ENCODE measurements at regions not wholly inside any gene's neighbourhood (a gene's known extent, or its start where the extent isn't known, plus 50 kb on each side); places are given as distances from the start of the nearest gene placed in this dataset.
"Not testable (repeated sequence)": the region's sequence is repeated elsewhere in the genome, so short reads cannot be mapped to it uniquely, and the experiment has no call there.

DNA sequence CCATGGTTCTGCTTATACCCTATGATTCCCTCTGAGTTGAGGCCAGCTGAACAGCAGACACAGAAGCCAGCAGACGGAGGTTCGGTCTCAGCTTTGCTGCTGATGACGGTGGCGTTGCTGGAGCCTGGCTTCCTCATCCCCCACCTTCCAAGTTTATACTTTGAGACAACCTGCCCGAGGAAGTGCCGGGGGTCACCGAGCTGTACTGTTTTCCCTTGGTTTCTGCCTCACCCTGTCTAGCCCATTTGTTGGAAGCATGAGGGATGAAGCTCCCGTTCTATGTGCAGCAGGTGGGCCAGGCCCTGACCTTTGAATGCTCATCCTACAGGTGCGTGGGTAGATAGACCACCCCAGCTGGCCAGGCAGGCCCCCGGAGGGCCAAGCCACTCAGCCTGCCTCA, 117.3 kb downstream of the MYCN start:
- no peak for DNase-seq
- WGBS, 2 donors: 89 to 97% methylated on average over 6 of the region's 10 CpGs
- H3K36me3 ChIP-seq: no peaks in the 10 kb centered on the region
- TF ChIP-seq, protein P1, sequence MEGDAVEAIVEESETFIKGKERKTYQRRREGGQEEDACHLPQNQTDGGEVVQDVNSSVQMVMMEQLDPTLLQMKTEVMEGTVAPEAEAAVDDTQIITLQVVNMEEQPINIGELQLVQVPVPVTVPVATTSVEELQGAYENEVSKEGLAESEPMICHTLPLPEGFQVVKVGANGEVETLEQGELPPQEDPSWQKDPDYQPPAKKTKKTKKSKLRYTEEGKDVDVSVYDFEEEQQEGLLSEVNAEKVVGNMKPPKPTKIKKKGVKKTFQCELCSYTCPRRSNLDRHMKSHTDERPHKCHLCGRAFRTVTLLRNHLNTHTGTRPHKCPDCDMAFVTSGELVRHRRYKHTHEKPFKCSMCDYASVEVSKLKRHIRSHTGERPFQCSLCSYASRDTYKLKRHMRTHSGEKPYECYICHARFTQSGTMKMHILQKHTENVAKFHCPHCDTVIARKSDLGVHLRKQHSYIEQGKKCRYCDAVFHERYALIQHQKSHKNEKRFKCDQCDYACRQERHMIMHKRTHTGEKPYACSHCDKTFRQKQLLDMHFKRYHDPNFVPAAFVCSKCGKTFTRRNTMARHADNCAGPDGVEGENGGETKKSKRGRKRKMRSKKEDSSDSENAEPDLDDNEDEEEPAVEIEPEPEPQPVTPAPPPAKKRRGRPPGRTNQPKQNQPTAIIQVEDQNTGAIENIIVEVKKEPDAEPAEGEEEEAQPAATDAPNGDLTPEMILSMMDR (IDR thresholded peaks at IDR 0.05): no peak
- TF ChIP-seq POLR2A (IDR thresholded peaks at IDR 0.05): no peak
- H3K4me3 ChIP-seq: no peak overlapping the region
- H3K27ac ChIP-seq: no peak overlapping the region
- no peaks in the 10 kb centered on the region for H3K4me1 ChIP-seq
- no peaks in the 10 kb centered on the region for H3K27me3 ChIP-seq
- intact Hi-C loops (cut with DNase I): no loop called here
- H3K9me3 ChIP-seq: no peaks in the 10 kb centered on the region

DNA sequence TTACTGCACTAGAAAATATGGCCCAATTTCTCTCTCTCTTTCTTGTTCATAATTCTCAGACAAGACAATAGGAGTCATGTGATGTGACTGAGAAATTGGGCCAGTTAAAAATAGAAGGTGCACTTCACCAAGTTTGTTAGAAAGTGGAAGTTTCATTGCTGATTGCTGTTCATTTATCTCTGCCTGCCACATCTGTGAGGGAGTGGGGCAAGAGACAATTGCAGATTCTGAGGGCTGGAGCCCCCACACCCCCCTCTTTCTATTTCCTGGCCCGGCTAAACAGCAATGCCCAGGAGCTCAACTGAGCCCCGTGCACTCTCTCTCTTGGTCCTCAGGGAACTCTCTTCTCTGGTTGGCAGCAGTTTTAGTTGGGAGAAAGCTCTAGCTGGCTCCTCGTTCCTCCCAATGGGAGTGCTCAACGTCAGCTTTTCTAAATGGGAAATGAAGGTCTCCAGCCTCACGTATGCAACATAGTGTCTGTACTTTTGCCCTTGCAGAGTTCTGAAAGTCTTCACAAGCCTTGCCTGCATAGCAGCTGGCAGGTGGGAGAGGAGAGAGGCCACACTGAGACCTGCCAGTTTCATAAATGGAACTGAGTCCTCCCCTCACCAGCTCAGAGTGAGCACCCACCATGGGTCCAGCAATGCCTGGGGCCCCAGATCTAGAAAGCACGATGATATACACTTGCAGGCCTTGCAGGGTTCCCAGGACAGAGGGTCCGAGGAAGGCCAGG, 115.7 kb downstream of the MYCN start:
- Histone ChIP-seq H3K4me3 (no peak overlapping the region), H3K4me1 (no peaks in the 10 kb centered on the region), H3K27me3 (no peaks in the 10 kb centered on the region), H3K27ac (no peak overlapping the region), H3K36me3 (no peaks in the 10 kb centered on the region), H3K9me3 (no peaks in the 10 kb centered on the region)
- intact Hi-C loops (cut with DNase I): no loop called here
- no peak for DNase-seq
- WGBS, 2 donors: 31 to 40% methylated on average over 7 of the region's 7 CpGs
- no peak for TF ChIP-seq POLR2A (IDR thresholded peaks at IDR 0.05)
- TF ChIP-seq, protein P1 (IDR thresholded peaks at IDR 0.05): no peak

DNA sequence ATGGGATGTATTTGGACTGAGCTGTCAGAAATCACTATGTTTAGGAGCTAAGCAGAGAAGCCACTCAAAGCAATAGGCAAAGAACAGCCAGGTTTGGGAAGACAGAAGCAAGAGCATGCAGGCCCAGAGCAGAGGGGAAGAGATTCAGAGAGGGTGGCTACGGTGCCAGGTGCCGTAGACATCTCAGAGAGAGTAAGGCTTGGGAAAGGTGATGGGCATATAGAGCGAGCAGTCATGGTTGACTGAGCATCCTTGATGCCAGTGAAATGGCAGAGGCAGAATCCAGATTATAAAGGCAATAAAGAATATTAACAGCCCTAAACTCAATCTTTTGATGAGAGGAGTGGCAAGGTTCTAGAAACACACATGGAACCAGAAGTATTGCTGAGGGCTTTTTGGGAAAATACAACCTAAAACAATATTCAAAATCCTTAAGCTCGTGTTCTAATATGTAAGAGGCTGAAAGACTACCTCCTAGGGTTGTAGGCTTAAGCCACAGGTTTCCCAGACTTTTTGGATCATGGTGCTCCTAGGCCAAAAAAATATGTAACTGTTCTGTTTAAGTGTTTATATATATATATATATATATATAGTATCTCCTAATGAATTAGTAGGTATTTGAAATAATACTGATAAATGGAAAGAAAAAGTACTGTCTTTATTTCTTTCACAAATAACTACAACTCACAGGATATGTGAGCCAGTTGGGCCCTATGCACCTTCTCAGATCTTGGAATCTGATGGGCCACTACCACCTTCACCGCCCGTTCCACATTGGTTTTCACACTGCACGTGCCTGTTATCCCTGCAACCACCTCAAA, 113.3 kb downstream of the MYCN start:
- DNase-seq: no peak
- H3K36me3 ChIP-seq: no peaks in the 10 kb centered on the region
- no peak overlapping the region for H3K27ac ChIP-seq
- intact Hi-C loops (cut with DNase I): no loop called here
- TF ChIP-seq POLR2A (IDR thresholded peaks at IDR 0.05): no peak
- TF ChIP-seq, protein P1 (IDR thresholded peaks at IDR 0.05): no peak
- no peaks in the 10 kb centered on the region for H3K9me3 ChIP-seq
- no peaks in the 10 kb centered on the region for H3K4me1 ChIP-seq
- WGBS, 2 donors: 68 to 82% methylated on average over 7 of the region's 7 CpGs
- H3K4me3 ChIP-seq: no peak overlapping the region
- H3K27me3 ChIP-seq: peaks cover 0 to 3% (median 0%) of the 10 kb centered on the region in 4 donors

DNA sequence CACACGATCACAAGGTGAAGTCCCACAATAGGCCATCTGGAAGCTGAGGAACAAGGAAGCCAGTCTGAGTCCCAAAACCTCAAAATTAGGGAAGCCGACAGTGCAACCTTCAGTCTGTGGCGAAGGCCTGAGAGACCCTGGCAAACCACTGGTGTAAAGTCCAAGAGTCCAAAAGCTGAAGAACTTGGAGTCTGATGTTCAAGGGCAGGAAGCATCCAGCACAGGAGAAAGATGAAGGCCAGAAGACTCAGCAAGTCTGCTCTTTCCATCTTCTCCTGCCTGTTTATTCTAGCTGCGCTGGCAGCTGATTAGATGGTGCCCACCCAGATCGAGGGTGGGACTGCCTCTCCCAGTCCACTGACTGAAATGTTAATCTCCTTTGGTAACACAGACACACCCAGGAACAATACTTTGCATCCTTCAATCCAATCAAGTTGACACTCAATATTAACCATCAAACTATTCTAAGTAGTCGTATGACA, 112.3 kb downstream of the MYCN start:
- DNase-seq; H3K36me3 ChIP-seq; H3K27me3 ChIP-seq; H3K4me1 ChIP-seq; H3K9me3 ChIP-seq; H3K27ac ChIP-seq; intact Hi-C loops (cut with DNase I); H3K4me3 ChIP-seq: not testable (repeated sequence)
- WGBS, 2 donors: 65 to 80% methylated on average over 6 of the region's 6 CpGs

DNA sequence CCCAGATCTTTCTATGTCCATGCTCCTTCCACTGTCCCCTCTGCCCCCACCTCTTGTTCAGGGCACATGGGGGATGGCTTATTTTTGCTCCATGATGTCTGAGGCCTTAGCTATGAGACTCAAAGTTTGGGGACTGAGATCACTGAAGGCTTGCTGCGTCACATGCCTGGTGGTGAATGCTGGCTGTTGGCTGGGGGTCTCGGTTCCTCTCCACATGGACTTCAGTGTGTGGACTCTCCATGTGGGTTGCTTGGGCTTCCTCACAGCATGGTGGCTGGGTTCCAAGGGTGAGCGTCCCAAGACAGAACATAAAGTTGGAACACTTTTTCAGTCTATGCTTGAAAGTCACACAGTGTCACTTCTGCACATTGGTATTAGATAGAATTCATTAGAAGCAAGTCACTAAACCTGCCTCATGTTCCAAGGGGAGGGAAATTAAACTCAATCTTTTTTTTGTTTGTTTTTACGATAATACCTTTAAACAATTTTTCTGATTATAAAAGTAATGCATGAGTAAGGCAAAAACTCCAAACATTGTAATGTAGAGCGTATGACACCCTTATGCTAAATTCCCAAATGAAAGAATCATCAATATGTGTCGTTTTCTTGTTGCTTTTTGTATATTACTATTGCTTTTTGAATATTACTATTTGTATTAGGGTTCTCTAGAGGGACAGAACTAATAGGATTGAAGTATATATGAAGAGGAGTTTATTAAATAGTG, 111.7 kb downstream of the MYCN start:
- Histone ChIP-seq H3K9me3 (no peaks in the 10 kb centered on the region), H3K4me1 (no peaks in the 10 kb centered on the region), H3K27ac (no peak overlapping the region), H3K27me3 (peaks cover 0 to 3% (median 0%) of the 10 kb centered on the region in 4 donors), H3K36me3 (no peaks in the 10 kb centered on the region), H3K4me3 (no peak overlapping the region)
- TF ChIP-seq POLR2A (IDR thresholded peaks at IDR 0.05): no peak
- TF ChIP-seq, protein P1 (IDR thresholded peaks at IDR 0.05): no peak
- WGBS, 2 donors: 78 to 87% methylated on average over 3 to 6 of the region's 6 CpGs
- intact Hi-C loops (cut with DNase I): no loop called here
- no peak for DNase-seq
